DND-41 (cell line): ENCODE measurements at regions not wholly inside any gene's neighbourhood (a gene's known extent, or its start where the extent isn't known, plus 50 kb on each side); places are given as distances from the start of the nearest gene placed in this dataset.

Experiments
- ATAC-seq: fragments of 200-7000 bp; cut with Tn5 transposase; 3 replicates; pipeline ENCODE4 v1.9.1; 2021; ENCODE audit warnings: low read depth; ENCODE audit not compliant: insufficient read depth
- DNase-seq: peaks from one replicate; pipeline ENCODE4 v3.0.0-alpha.2; 2020
- H2AFZ ChIP-seq: 2 replicates; pipeline ENCODE4 v1.6.0; 2012; ENCODE audit warnings: low read depth, low read length
- H3K27ac ChIP-seq: 2 replicates; pipeline ENCODE4 v1.5.1; 2012; ENCODE audit warnings: low read length, inconsistent platforms
- H3K27me3 ChIP-seq: fragments of 200-600 bp; sonication (generic); 2 replicates; pipeline ENCODE4 v1.6.0; 2012; ENCODE audit warnings: low read length, mild to moderate bottlenecking, inconsistent platforms; ENCODE audit not compliant: insufficient read depth, poor library complexity
- H3K36me3 ChIP-seq: 2 replicates; pipeline ENCODE4 v1.5.1; 2012; ENCODE audit warnings: low read length, inconsistent platforms; ENCODE audit not compliant: insufficient read depth
- H3K4me1 ChIP-seq: 2 replicates; pipeline ENCODE4 v1.5.1; 2012; ENCODE audit warnings: mild to moderate bottlenecking, low read length; ENCODE audit not compliant: insufficient read depth
- H3K4me2 ChIP-seq: 2 replicates; pipeline ENCODE4 v1.6.0; 2012; ENCODE audit warnings: mild to moderate bottlenecking, moderate library complexity, low read length, inconsistent platforms; ENCODE audit not compliant: insufficient read depth
- H3K4me3 ChIP-seq, 2 experiments: fragments of 200-600 bp in 1 of 2; shearing (Covaris generic) in 1 of 2; 2 replicates each; pipeline ENCODE4 v1.5.1; 2012 to 2016; ENCODE audit warnings: inconsistent platforms in 2 of 2, low read length in 2 of 2, mild to moderate bottlenecking in 2 of 2, low read depth in 1 of 2, moderate library complexity in 1 of 2
- H3K79me2 ChIP-seq: 2 replicates; pipeline ENCODE4 v1.6.0; 2012; ENCODE audit warnings: low read length, inconsistent platforms; ENCODE audit not compliant: insufficient read depth
- H3K9ac ChIP-seq: 2 replicates; pipeline ENCODE4 v1.6.0; 2012; ENCODE audit warnings: low read depth, mild to moderate bottlenecking, inconsistent platforms, low read length, moderate library complexity
- H3K9me3 ChIP-seq: 2 replicates; pipeline ENCODE4 v1.5.1; 2012; ENCODE audit warnings: low read length, moderate library complexity, mild to moderate bottlenecking, inconsistent platforms; ENCODE audit not compliant: insufficient read depth, severe bottlenecking
- H4K20me1 ChIP-seq: 2 replicates; pipeline ENCODE4 v1.6.0; 2012; ENCODE audit warnings: low read length; ENCODE audit not compliant: insufficient read depth
- CTCF ChIP-seq: IDR thresholded peaks from 2 replicates; pipeline ENCODE4 v1.5.1; 2012; ENCODE audit warnings: borderline replicate concordance, low read length, moderate library complexity, mild to moderate bottlenecking; ENCODE audit not compliant: poor library complexity, severe bottlenecking; ENCODE audit errors: extremely low read depth
- EZH2 ChIP-seq: IDR thresholded peaks from 3 replicates; pipeline ENCODE4 v1.6.1; 2012; ENCODE audit warnings: borderline replicate concordance, low read depth, mild to moderate bottlenecking, moderate library complexity, low read length, inconsistent platforms; ENCODE audit not compliant: severe bottlenecking

- TF ChIP-seq CTCF: no peak
- TF ChIP-seq EZH2: no peak
- no peaks in the 10 kb centered on the region for H3K27me3 ChIP-seq
- DNase-seq (no peak), ATAC-seq (no peak)
- no peaks in the 10 kb centered on the region for H3K79me2 ChIP-seq
- no peaks in the 10 kb centered on the region for H3K9me3 ChIP-seq
- no peaks in the 10 kb centered on the region for H3K4me1 ChIP-seq
- H4K20me1 ChIP-seq: no peaks in the 10 kb centered on the region
- no peak overlapping the region for H2AFZ ChIP-seq
- H3K4me2 ChIP-seq: no peak overlapping the region
- no peak overlapping the region for H3K9ac ChIP-seq
- H3K36me3 ChIP-seq: no peaks in the 10 kb centered on the region
- no peak overlapping the region for H3K27ac ChIP-seq
- H3K4me3 ChIP-seq: no peak overlapping the region
These were observed 1954.4 kb downstream of the ARAP2 start for GRCh38 chr4:34289962-34290361.

- TF ChIP-seq CTCF (no peak), EZH2 (no peak)
- Histone ChIP-seq H3K27me3 (no peaks in the 10 kb centered on the region), H3K9me3 (no peaks in the 10 kb centered on the region), H2AFZ (no peak overlapping the region), H3K4me2 (no peak overlapping the region), H3K4me1 (no peaks in the 10 kb centered on the region), H3K4me3 (no peak overlapping the region), H3K79me2 (no peaks in the 10 kb centered on the region), H4K20me1 (no peaks in the 10 kb centered on the region), H3K9ac (no peak overlapping the region), H3K36me3 (no peaks in the 10 kb centered on the region), H3K27ac (no peak overlapping the region)
- ATAC-seq (peak; percentile 70), DNase-seq (no peak)
These were observed 1950.9 kb downstream of the ARAP2 start for GRCh38 chr4:34293459-34293858.

GRCh38 chr4:34309383-34309906 lies 1934.9 kb downstream of the ARAP2 start:
- H3K4me2 ChIP-seq: no peak overlapping the region
- no peaks in the 10 kb centered on the region for H3K36me3 ChIP-seq
- H3K9ac ChIP-seq: no peak overlapping the region
- H2AFZ ChIP-seq: no peak overlapping the region
- TF ChIP-seq CTCF (no peak), EZH2 (no peak)
- no peak for DNase-seq
- no peaks in the 10 kb centered on the region for H3K9me3 ChIP-seq
- no peaks in the 10 kb centered on the region for H4K20me1 ChIP-seq
- no peaks in the 10 kb centered on the region for H3K27me3 ChIP-seq
- no peaks in the 10 kb centered on the region for H3K79me2 ChIP-seq
- H3K4me1 ChIP-seq: no peaks in the 10 kb centered on the region
- ATAC-seq: no peak
- no peak overlapping the region for H3K4me3 ChIP-seq
- H3K27ac ChIP-seq: no peak overlapping the region

- Histone ChIP-seq H3K4me3 (no peak overlapping the region), H3K9ac (no peak overlapping the region), H3K4me1 (no peaks in the 10 kb centered on the region), H3K4me2 (no peak overlapping the region), H3K79me2 (no peaks in the 10 kb centered on the region), H2AFZ (no peak overlapping the region), H3K36me3 (no peaks in the 10 kb centered on the region), H3K27me3 (no peaks in the 10 kb centered on the region), H3K27ac (no peak overlapping the region), H3K9me3 (no peaks in the 10 kb centered on the region), H4K20me1 (no peaks in the 10 kb centered on the region)
- TF ChIP-seq CTCF: no peak
- TF ChIP-seq EZH2: no peak
- no peak for DNase-seq
- no peak for ATAC-seq
These were observed 1925.5 kb downstream of the ARAP2 start for GRCh38 chr4:34318773-34319172.
